IPS-18a (cell line): ENCODE measurements at regions not wholly inside any gene's neighbourhood (a gene's known extent, or its start where the extent isn't known, plus 50 kb on each side); places are given as distances from the start of the nearest gene placed in this dataset.

Experiments used
- H3K27ac ChIP-seq: one replicate; pipeline ENCODE4 v1.5.1; 2013; ENCODE audit warnings: low read length
- H3K27me3 ChIP-seq: one replicate; pipeline ENCODE4 v1.6.1; 2013; ENCODE audit warnings: mild to moderate bottlenecking, low read length; ENCODE audit not compliant: control insufficient read depth, insufficient read depth
- H3K36me3 ChIP-seq: one replicate; pipeline ENCODE4 v1.6.1; 2013; ENCODE audit warnings: low read depth, low read length; ENCODE audit not compliant: control insufficient read depth
- H3K4me1 ChIP-seq: one replicate; pipeline ENCODE4 v1.6.1; 2013; ENCODE audit warnings: low read depth, low read length; ENCODE audit not compliant: control insufficient read depth
- H3K4me3 ChIP-seq: one replicate; pipeline ENCODE4 v1.5.1; 2013; ENCODE audit warnings: low read length
- H3K9ac ChIP-seq: one replicate; pipeline ENCODE4 v1.6.1; 2013; ENCODE audit warnings: mild to moderate bottlenecking, low read length, moderate library complexity
- H3K9me3 ChIP-seq: one replicate; pipeline ENCODE4 v1.6.1; 2013; ENCODE audit warnings: low read depth, low read length; ENCODE audit not compliant: control insufficient read depth

- Histone ChIP-seq H3K4me1 (no peaks in the 10 kb centered on the region), H3K27ac (no peak overlapping the region), H3K9me3 (peaks cover under 1% of the 10 kb centered on the region), H3K36me3 (no peaks in the 10 kb centered on the region), H3K27me3 (peaks cover 7% of the 10 kb centered on the region), H3K4me3 (no peak overlapping the region), H3K9ac (no peak overlapping the region)
These were observed 289.6 kb upstream of the RAB6C start for GRCh38 chr2:129689653-129690448.

DNA sequence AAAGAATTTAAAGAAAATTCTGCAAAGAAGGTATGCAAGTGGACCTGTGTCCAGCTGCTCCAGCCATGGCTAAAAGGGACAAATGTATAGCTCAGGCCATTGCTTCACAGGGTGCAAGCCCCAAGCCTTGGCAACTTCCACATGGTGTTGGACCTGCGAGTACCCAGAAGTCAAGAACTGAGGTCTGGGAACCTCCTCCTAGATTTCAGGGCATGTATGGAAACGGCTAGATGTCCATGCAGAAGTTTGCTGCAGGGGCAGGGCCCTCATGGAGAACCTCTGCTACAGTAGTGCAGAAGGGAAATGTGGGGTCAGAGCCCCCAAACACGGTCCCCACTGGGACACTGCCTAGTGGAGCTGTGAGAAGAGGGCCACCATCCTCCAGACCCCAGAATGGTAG, 284.0 kb upstream of the RAB6C start:
- Histone ChIP-seq H3K4me3 (no peak overlapping the region), H3K36me3 (no peaks in the 10 kb centered on the region), H3K27ac (no peak overlapping the region), H3K9ac (no peak overlapping the region), H3K4me1 (no peaks in the 10 kb centered on the region), H3K9me3 (peaks cover 4% of the 10 kb centered on the region), H3K27me3 (no peaks in the 10 kb centered on the region)

DNA sequence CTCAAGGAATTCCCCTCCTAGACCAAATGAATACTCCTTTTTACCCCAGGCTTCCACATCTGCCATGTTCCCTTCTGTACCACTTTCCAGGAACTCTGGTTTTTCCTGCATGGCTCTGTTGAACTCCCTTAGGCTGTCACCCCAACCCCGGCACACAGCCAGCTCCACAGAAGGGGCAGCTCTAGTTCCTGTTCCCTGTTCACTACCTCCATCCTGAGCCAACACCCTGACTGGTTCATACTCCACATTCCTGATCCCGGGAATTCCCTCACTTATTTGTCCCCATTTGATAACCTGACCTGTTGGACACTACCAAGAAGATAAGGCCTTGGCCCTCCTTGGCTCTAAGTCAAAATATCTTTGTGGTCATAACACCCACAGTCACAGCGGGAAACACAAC, 280.9 kb upstream of the RAB6C start:
- H3K36me3 ChIP-seq, result no peaks in the 10 kb centered on the region
- H3K27me3 ChIP-seq, result no peaks in the 10 kb centered on the region
- no peaks in the 10 kb centered on the region for H3K4me1 ChIP-seq
- H3K4me3 ChIP-seq, result no peak overlapping the region
- no peak overlapping the region for H3K9ac ChIP-seq
- no peak overlapping the region for H3K27ac ChIP-seq
- peaks cover 4% of the 10 kb centered on the region for H3K9me3 ChIP-seq

DNA sequence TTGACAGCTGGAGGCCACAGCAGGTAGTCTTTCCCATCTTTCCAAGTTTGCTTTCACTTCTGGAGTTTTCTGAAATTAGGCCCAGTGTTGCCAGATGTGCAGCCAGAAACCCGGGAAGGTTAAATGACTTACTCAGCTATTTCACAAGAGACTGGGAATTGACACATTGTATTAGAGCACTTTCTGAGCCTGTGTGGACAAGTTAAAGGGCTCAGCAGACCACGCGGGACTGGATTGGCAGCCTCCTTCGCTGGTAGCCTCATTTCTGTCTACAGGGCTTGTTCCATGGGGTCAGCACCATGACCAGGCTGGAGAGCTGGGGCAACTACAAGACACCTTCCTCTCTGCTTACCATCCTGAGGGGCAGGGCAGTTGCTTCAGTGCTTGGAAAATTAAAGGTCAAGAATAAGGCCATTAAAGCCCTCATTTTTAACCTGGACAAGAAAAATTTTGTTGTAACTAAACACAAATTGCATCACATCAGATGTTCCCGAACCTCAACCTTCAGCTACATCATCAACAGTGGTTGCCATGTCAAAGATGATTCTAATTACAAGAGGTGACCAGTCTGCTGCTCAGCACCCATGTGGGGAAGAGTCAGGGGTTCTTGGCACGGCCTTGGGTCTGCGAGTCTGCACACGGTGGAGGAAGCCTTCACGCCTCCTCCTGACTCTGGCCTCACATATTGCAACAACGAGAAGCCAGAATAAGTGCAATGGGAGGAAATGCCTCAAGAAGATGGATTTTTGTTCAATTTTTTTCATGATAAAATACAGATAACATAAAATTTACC, 279.5 kb upstream of the RAB6C start:
- Histone ChIP-seq H3K9me3 (peaks cover 2% of the 10 kb centered on the region), H3K27ac (no peak overlapping the region), H3K4me1 (peaks cover 5% of the 10 kb centered on the region), H3K4me3 (no peak overlapping the region), H3K27me3 (no peaks in the 10 kb centered on the region), H3K36me3 (no peaks in the 10 kb centered on the region), H3K9ac (no peak overlapping the region)

DNA sequence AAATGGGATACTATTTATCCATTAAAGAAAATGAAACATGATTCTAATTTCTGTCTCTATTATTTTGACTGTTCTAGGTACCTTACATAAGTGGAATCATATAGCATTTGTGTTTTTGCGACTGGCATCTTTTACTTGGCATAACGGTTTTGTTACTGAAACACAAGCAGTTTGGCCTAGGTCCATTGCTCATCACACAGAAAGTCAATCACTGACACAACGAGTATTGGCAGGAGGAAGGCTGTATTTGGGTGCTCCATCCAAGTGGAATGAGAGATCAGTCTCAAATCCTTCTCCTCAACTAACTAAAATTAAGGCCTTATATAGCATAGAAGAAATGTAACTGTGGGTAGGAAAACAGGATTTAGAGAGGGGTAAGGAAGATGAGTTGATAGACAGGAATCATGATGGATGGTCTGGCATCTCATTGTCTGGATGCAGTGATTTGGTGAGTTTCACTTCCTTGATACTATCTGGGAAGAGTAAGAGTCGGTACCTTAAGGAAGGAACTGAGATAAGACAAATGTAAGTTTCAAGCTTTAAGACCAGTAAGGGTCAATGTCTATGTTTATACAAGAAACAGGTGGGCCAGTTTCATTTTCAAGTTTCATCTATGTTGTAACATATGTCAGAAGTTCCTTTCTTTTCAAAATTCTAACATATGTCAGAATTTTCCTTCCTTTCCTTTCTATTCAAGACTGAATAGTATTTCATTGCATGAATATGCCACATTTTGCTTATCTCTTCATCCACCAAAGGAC, 276.9 kb upstream of the RAB6C start:
- Histone ChIP-seq H3K9ac (no peak overlapping the region), H3K9me3 (no peaks in the 10 kb centered on the region), H3K36me3 (no peaks in the 10 kb centered on the region), H3K4me1 (peaks cover 5% of the 10 kb centered on the region), H3K27me3 (no peaks in the 10 kb centered on the region), H3K4me3 (no peak overlapping the region), H3K27ac (no peak overlapping the region)

- Histone ChIP-seq H3K9ac (no peak overlapping the region), H3K9me3 (no peaks in the 10 kb centered on the region), H3K4me1 (peaks cover 13% of the 10 kb centered on the region), H3K36me3 (no peaks in the 10 kb centered on the region), H3K27ac (no peak overlapping the region), H3K4me3 (no peak overlapping the region), H3K27me3 (no peaks in the 10 kb centered on the region)
These were observed 274.4 kb upstream of the RAB6C start for GRCh38 chr2:129705085-129705484.

DNA sequence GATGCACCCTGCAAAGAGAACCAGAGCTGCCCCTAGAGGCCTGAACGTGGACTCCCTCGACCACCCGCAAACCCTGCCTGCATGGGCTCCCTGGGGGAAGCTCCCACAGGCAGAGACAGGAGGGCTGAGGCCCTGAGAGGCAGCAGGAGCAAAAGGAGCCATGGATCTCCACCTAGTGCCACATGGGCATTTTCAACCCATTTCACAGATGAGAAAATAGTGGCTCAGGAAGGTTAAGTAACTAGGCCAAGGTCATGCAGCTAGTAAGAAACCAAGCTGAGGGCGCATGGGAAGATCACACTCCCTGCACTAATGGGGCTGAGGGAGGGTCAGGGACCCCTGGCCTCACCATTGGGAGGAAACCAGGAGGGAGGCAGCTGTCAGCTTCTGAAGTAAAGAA, 271.7 kb upstream of the RAB6C start:
- Histone ChIP-seq H3K4me3 (no peak overlapping the region), H3K9ac (no peak overlapping the region), H3K4me1 (peaks cover 19% of the 10 kb centered on the region), H3K27me3 (no peaks in the 10 kb centered on the region), H3K36me3 (no peaks in the 10 kb centered on the region), H3K9me3 (no peaks in the 10 kb centered on the region), H3K27ac (no peak overlapping the region)

- Histone ChIP-seq H3K9me3 (no peaks in the 10 kb centered on the region), H3K4me1 (peaks cover 19% of the 10 kb centered on the region), H3K4me3 (no peak overlapping the region), H3K9ac (no peak overlapping the region), H3K27me3 (no peaks in the 10 kb centered on the region), H3K27ac (no peak overlapping the region), H3K36me3 (no peaks in the 10 kb centered on the region)
These were observed 271.1 kb upstream of the RAB6C start for GRCh38 chr2:129708221-129708967.

DNA sequence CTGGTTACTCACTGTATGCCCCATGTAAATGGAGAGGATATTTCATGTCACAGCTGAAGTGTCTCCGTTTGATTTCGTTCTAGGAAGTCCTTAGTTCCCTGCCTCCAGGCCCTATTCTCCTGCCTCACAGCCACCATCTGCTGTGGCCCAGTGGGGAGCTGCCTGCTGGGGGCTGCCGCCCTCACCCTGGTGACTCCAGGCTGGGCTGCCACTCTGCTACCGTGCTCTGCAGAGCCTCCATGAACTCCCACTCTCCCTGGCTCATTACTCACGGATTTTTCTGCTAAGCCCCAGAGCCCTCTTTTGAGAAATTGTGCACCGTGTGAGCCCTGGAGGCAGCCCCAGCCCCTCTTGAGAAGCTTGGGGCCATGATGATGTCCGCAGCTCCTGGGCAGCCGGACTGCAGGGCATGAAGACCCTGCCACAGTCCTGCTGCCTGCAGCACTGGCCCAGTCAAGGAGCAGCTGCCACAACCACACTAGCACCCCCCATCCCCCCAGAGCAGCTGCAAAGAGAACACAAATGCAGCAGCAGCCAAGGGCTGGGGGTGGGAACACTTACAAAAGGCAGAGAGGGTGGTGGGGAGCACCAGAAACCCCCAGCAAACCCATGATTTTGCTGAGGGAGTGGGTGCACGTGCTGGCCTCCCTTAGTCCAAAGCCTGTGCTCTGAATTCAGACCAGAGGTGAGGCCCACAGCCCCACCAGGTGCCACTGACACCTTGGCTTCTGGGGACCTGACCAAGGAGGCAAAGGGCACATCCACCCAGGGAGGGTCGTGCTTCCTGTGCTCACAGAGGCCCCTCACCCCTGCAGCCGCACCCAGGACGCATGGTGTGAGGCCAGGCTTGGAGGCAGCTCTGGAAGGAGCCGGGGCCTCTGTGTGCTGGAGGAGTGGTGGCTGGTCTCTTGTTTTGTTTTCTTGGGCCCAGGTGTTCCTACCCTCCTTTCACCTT, 270.2 kb upstream of the RAB6C start:
- no peak overlapping the region for H3K4me3 ChIP-seq
- no peak overlapping the region for H3K9ac ChIP-seq
- no peaks in the 10 kb centered on the region for H3K27me3 ChIP-seq
- no peaks in the 10 kb centered on the region for H3K9me3 ChIP-seq
- H3K4me1 ChIP-seq, result peaks cover 16% of the 10 kb centered on the region
- H3K27ac ChIP-seq, result no peak overlapping the region
- no peaks in the 10 kb centered on the region for H3K36me3 ChIP-seq

GRCh38 chr2:129709956-129710598, 269.4 kb upstream of the RAB6C start:
- H3K4me3 ChIP-seq, result no peak overlapping the region
- H3K9me3 ChIP-seq, result no peaks in the 10 kb centered on the region
- H3K36me3 ChIP-seq, result no peaks in the 10 kb centered on the region
- no peak overlapping the region for H3K9ac ChIP-seq
- no peaks in the 10 kb centered on the region for H3K27me3 ChIP-seq
- H3K4me1 ChIP-seq, result peaks cover 15% of the 10 kb centered on the region
- H3K27ac ChIP-seq, result no peak overlapping the region
